HUES64 (cell line): ENCODE measurements at regions not wholly inside any gene's neighbourhood (a gene's known extent, or its start where the extent isn't known, plus 50 kb on each side); places are given as distances from the start of the nearest gene placed in this dataset.

Source experiments
- H3K27ac ChIP-seq: 2 replicates; pipeline ENCODE4 v1.7.0; 2013; ENCODE audit warnings: low read depth, low read length, inconsistent platforms
- H3K27me3 ChIP-seq: 2 replicates; pipeline ENCODE4 v1.6.1; 2013; ENCODE audit warnings: mild to moderate bottlenecking, low read length; ENCODE audit not compliant: insufficient read depth
- H3K36me3 ChIP-seq: 2 replicates; pipeline ENCODE4 v1.6.1; 2013; ENCODE audit warnings: mild to moderate bottlenecking, low read length; ENCODE audit not compliant: insufficient read depth
- H3K4me1 ChIP-seq: 2 replicates; pipeline ENCODE4 v1.6.1; 2013; ENCODE audit warnings: mild to moderate bottlenecking, low read length, moderate library complexity; ENCODE audit not compliant: insufficient read depth
- H3K4me3 ChIP-seq: 2 replicates; pipeline ENCODE4 v1.5.1; 2013; ENCODE audit warnings: mild to moderate bottlenecking, low read length, moderate library complexity
- H3K9ac ChIP-seq: 2 replicates; pipeline ENCODE4 v1.6.1; 2013; ENCODE audit warnings: mild to moderate bottlenecking, low read depth, low read length
- H3K9me3 ChIP-seq: 2 replicates; pipeline ENCODE4 v1.6.1; 2013; ENCODE audit warnings: low read depth, low read length; ENCODE audit not compliant: insufficient read depth
- WGBS: fragments of 150-250, 120-280 bp; methylation state at CpG from one replicate; pipeline ENCODE4 v1.1.7; 2013; ENCODE audit warnings: missing lambda C conversion rate; 5-methylcytosine and 5-hydroxymethylcytosine counted together

DNA sequence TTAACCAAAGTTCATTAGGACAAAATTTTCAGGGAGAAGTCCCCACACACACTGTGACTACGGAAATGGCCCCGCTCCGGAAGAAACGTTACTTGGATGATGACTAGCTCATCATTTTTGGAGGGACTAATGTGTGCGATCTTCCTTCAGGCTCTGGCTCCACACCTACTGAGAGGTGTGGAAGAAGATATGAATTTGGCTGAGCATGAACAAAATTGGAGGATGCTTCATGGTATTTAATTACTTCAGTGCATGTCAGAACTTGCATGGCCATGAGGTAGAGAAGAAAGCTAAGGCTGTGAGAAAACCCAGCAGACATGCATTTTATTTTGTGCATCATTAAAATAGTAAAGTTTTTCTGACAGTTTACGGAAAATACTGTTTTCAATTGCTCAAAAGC is 202.1 kb upstream of the TLE4 start:
- Histone ChIP-seq H3K4me1 (no peaks in the 10 kb centered on the region), H3K9ac (no peak overlapping the region), H3K36me3 (no peaks in the 10 kb centered on the region), H3K9me3 (no peaks in the 10 kb centered on the region), H3K27me3 (no peaks in the 10 kb centered on the region), H3K4me3 (no peak overlapping the region), H3K27ac (no peak overlapping the region)
- WGBS: 92% methylated on average over 6 of the region's 6 CpGs

DNA sequence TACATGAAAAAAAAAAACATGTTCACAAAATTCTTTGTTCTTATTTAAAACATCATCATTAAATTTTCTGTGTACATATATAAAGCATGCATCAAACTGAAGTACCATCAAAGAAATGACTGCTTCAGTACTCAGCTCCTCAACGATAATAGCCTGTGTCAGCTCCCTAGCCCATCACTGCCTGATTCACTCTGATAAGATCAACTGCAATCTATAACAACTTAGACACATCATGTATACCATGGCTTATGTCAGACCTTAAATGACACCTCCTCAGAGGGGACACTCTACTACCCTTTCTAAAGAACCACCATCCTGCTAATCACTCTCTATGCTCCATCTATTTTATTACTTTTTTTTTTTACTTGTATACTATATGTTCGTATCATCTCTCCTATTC is 200.5 kb upstream of the TLE4 start:
- WGBS: 92% methylated on average over 1 of the region's 2 CpGs
- Histone ChIP-seq H3K27ac (no peak overlapping the region), H3K9ac (no peak overlapping the region), H3K27me3 (no peaks in the 10 kb centered on the region), H3K4me1 (no peaks in the 10 kb centered on the region), H3K4me3 (no peak overlapping the region), H3K36me3 (no peaks in the 10 kb centered on the region), H3K9me3 (no peaks in the 10 kb centered on the region)

- Histone ChIP-seq H3K36me3 (no peaks in the 10 kb centered on the region), H3K9me3 (no peaks in the 10 kb centered on the region), H3K9ac (no peak overlapping the region), H3K27ac (no peak overlapping the region), H3K4me1 (peaks cover under 1% of the 10 kb centered on the region; the same call in 1 of the 2 replicates), H3K27me3 (no peaks in the 10 kb centered on the region), H3K4me3 (no peak overlapping the region)
- WGBS: 88% methylated on average over 1 of the region's 1 CpG
These were observed 199.7 kb upstream of the TLE4 start for GRCh38 chr9:79371948-79372555.

GRCh38 chr9:79377339-79377855 is 194.4 kb upstream of the TLE4 start:
- WGBS: 92% methylated on average over 5 of the region's 5 CpGs
- Histone ChIP-seq H3K27ac (no peak overlapping the region), H3K4me1 (peaks cover 9% of the 10 kb centered on the region; the same call in 1 of the 2 replicates), H3K9ac (no peak overlapping the region), H3K9me3 (peaks cover 12% of the 10 kb centered on the region), H3K4me3 (no peak overlapping the region), H3K36me3 (no peaks in the 10 kb centered on the region), H3K27me3 (no peaks in the 10 kb centered on the region)

DNA sequence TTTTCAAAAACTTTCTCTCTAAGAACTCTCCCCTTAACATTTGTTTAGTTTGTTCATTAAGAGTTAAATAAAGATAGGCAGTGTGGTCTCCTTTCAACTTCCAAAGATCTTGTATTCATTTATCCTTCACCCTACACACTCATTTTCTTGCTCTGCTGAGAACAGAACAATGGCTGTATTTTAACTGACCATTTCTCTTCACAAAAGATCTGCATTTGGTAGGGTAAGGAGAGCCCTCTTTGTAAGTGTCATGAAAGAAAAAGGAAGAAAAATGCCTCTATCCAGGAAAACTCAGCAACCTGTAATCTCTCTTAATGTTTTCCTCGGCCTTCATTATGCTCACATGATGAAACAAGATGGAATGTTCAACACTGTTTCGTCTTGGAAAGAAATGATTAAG is 193.7 kb upstream of the TLE4 start:
- Histone ChIP-seq H3K36me3 (no peaks in the 10 kb centered on the region), H3K4me1 (peaks cover 16% of the 10 kb centered on the region; the same call in 1 of the 2 replicates), H3K4me3 (no peak overlapping the region), H3K27ac (no peak overlapping the region), H3K27me3 (no peaks in the 10 kb centered on the region), H3K9me3 (peaks cover 12% of the 10 kb centered on the region), H3K9ac (no peak overlapping the region)
- 94% methylated on average over 2 of the region's 2 CpGs for WGBS

DNA sequence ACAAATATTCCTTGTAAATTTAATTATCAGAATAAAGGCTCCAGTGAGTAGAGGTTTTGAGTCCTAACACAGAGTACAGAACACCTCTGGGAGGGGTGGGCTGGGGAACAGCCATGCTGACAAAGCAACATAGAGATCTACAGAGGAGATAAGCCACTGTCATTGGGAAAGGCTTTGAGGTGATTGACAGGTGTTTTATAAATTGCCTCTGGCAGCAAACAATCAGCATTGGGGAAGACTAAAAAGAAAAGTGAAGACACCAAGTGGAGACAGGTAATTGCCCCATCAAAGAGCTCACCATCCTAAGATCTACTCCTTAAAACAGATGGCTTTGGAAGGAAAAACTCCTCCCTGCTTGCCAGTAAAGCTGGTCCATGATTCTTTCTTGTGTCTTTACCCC is 189.7 kb upstream of the TLE4 start:
- H3K27me3 ChIP-seq: no peaks in the 10 kb centered on the region
- H3K4me3 ChIP-seq: no peak overlapping the region
- H3K4me1 ChIP-seq: peaks cover 16% of the 10 kb centered on the region; the same call in 1 of the 2 replicates
- H3K9ac ChIP-seq: no peak overlapping the region
- peaks cover 12% of the 10 kb centered on the region for H3K9me3 ChIP-seq
- no peak overlapping the region for H3K27ac ChIP-seq
- no peaks in the 10 kb centered on the region for H3K36me3 ChIP-seq

GRCh38 chr9:79382458-79382857 is 189.3 kb upstream of the TLE4 start:
- Histone ChIP-seq H3K27ac (no peak overlapping the region), H3K4me3 (no peak overlapping the region), H3K4me1 (peaks cover 15% of the 10 kb centered on the region; the same call in 1 of the 2 replicates), H3K27me3 (no peaks in the 10 kb centered on the region), H3K36me3 (no peaks in the 10 kb centered on the region), H3K9me3 (peaks cover 12% of the 10 kb centered on the region), H3K9ac (no peak overlapping the region)
- WGBS: 31% methylated on average over 2 of the region's 2 CpGs

DNA sequence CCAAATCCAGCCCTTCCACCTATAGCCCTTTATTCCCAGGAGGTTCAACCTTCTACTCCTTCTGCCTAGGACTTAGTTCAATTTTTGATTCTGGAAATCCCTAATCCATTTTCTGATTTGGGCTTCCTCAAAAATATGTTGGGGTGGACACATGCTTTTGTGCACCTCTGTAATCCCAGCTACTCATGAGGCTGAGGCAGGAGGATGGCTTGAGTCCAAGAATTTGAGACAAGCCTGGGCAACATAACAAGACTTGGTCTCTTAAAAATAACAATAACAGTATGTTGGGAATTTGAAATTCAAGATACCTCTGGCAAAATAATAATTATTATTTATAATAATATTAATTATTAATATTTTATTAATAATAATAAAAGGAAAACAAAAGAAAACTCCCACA is 188.7 kb upstream of the TLE4 start:
- Histone ChIP-seq H3K27ac (no peak overlapping the region), H3K27me3 (no peaks in the 10 kb centered on the region), H3K9me3 (peaks cover 12% of the 10 kb centered on the region), H3K4me1 (peaks cover 16% of the 10 kb centered on the region; the same call in 1 of the 2 replicates), H3K9ac (no peak overlapping the region), H3K36me3 (no peaks in the 10 kb centered on the region), H3K4me3 (no peak overlapping the region)

- Histone ChIP-seq H3K9ac (no peak overlapping the region), H3K27ac (no peak overlapping the region), H3K4me3 (no peak overlapping the region), H3K9me3 (peaks cover 11% of the 10 kb centered on the region), H3K27me3 (no peaks in the 10 kb centered on the region), H3K4me1 (peaks cover 13% of the 10 kb centered on the region; the same call in 1 of the 2 replicates), H3K36me3 (no peaks in the 10 kb centered on the region)
- 96% methylated on average over 5 of the region's 5 CpGs for WGBS
These were observed 187.7 kb upstream of the TLE4 start for GRCh38 chr9:79384091-79384490.

DNA sequence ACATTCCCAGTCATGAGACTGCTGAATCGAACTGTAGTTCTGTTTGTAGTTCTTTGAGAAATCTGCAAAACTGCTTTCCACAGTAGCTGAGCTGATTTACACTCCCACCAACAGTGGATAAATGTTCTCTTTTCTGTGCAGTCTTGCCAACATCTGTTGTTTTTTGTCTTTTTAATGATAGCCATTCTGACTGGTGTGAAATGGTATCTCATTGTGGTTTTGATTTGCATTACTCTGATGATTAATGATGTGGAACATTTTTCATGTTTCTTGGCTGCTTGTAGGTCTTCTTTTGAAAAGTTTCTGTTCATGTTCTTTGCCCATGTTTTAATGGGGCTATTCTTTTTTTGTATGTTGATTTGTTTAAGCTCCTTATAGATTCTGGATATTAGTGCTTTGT is 187.3 kb upstream of the TLE4 start:
- Histone ChIP-seq H3K9me3 (peaks cover 8% of the 10 kb centered on the region), H3K4me3 (no peak overlapping the region), H3K27ac (no peak overlapping the region), H3K9ac (no peak overlapping the region), H3K36me3 (no peaks in the 10 kb centered on the region), H3K27me3 (no peaks in the 10 kb centered on the region), H3K4me1 (peaks cover 13% of the 10 kb centered on the region; the same call in 1 of the 2 replicates)
- WGBS: 92% methylated on average over 1 of the region's 1 CpG

GRCh38 chr9:79387101-79387835 is 184.5 kb upstream of the TLE4 start:
- WGBS: 90% methylated on average over 5 of the region's 5 CpGs
- no peak overlapping the region for H3K27ac ChIP-seq
- no peaks in the 10 kb centered on the region for H3K9me3 ChIP-seq
- peaks cover 13% of the 10 kb centered on the region; the same call in 1 of the 2 replicates for H3K4me1 ChIP-seq
- no peaks in the 10 kb centered on the region for H3K27me3 ChIP-seq
- no peak overlapping the region for H3K4me3 ChIP-seq
- H3K9ac ChIP-seq: no peak overlapping the region
- H3K36me3 ChIP-seq: no peaks in the 10 kb centered on the region
